ENCODE measurements at regions not wholly inside any gene's neighbourhood (a gene's known extent, or its start where the extent isn't known, plus 50 kb on each side); places are given as distances from the start of the nearest gene placed in this dataset.
A peak's percentile ranks its signal among the peaks of the same experiment; 100 is the strongest.
"Not testable (repeated sequence)": the region's sequence is repeated elsewhere in the genome, so short reads cannot be mapped to it uniquely, and the experiment has no call there.

GRCh38 chr16:21365541-21365940 lies 87.5 kb upstream of the CRYM start:
- intact Hi-C loops (cut with micrococcal nuclease); POLR2A ChIA-PET; H3K9ac ChIP-seq (ENCODE audit: low read length); H3K9me3 ChIP-seq (ENCODE audit: control extremely low read depth in 1 of 3, control insufficient read depth in 2 of 3, insufficient read depth in 1 of 3, low read length in 2 of 3); H3K4me3 ChIP-seq (ENCODE audit: control extremely low read depth in 1 of 5, extremely low read depth in 1 of 5, insufficient read depth in 1 of 5, low read depth in 2 of 5, low read length in 4 of 5); H3K79me2 ChIP-seq (ENCODE audit: control insufficient read depth, insufficient read depth, low read length); H3K27me3 Mint-ChIP-seq; H2AFZ ChIP-seq (ENCODE audit: insufficient read depth, low read depth, low read length, poor library complexity, severe bottlenecking); ATAC-seq (ENCODE audit: low read depth); DNase-seq; H3K36me3 ChIP-seq (replicated peaks in 1 of 2; ENCODE audit: control extremely low read depth in 1 of 2, control insufficient read depth in 1 of 2, extremely low read depth in 1 of 2, insufficient read depth in 2 of 2, low read length in 1 of 2); H4K20me1 ChIP-seq (ENCODE audit: control insufficient read depth, insufficient read depth, low read length, poor library complexity, severe bottlenecking); H3K4me2 ChIP-seq (replicated peaks; ENCODE audit: low read depth, low read length, poor library complexity, severe bottlenecking); CTCF ChIA-PET; H3K9me3 Mint-ChIP-seq (ENCODE audit: insufficient read depth); H3K27me3 ChIP-seq (replicated peaks in 1 of 4; ENCODE audit: control extremely low read depth in 1 of 4, control insufficient read depth in 3 of 4, insufficient read depth in 4 of 4, low read length in 3 of 4); H3K27ac ChIP-seq (ENCODE audit: low read length in 2 of 2): not testable (repeated sequence)
- WGBS (ENCODE audit: insufficient coverage) = no CpG with 5 or more reads among the region's 4 CpGs
- H3K4me1 ChIP-seq (ENCODE audit: control insufficient read depth in 2 of 2, insufficient read depth in 2 of 2, low read length in 2 of 2) = peaks cover 42 to 69% of the 10 kb centered on the region in 2 donors
- Mint-ChIP-seq H3K4me1 (peaks cover 58% of the 10 kb centered on the region), H3K27ac (peak overlapping the region; percentile 76), H3K4me3 (peak overlapping the region; percentile 66)

GRCh38 chr16:21363550-21364223 lies 85.6 kb upstream of the CRYM start:
- H3K27ac Mint-ChIP-seq = peak overlapping the region; percentile 91
- H4K20me1 ChIP-seq (ENCODE audit: control insufficient read depth, insufficient read depth, low read length, poor library complexity, severe bottlenecking); H3K9ac ChIP-seq (ENCODE audit: low read length); intact Hi-C loops (cut with micrococcal nuclease); H3K9me3 Mint-ChIP-seq (ENCODE audit: insufficient read depth); H3K27me3 Mint-ChIP-seq; H3K79me2 ChIP-seq (ENCODE audit: control insufficient read depth, insufficient read depth, low read length); POLR2A ChIA-PET; ATAC-seq (ENCODE audit: low read depth); H3K36me3 ChIP-seq (replicated peaks in 1 of 2; ENCODE audit: control extremely low read depth in 1 of 2, control insufficient read depth in 1 of 2, extremely low read depth in 1 of 2, insufficient read depth in 2 of 2, low read length in 1 of 2); H3K9me3 ChIP-seq (ENCODE audit: control extremely low read depth in 1 of 3, control insufficient read depth in 2 of 3, insufficient read depth in 1 of 3, low read length in 2 of 3); H3K27me3 ChIP-seq (replicated peaks in 1 of 4; ENCODE audit: control extremely low read depth in 1 of 4, control insufficient read depth in 3 of 4, insufficient read depth in 4 of 4, low read length in 3 of 4): not testable (repeated sequence)
- CTCF ChIA-PET = interaction anchor here (1.0 kb wide), 1 partner anchor 63 kb away, joined by 3 read pairs; no protein-coding TSS in a partner anchor
- H3K4me3 Mint-ChIP-seq = peak overlapping the region; percentile 75
- Histone ChIP-seq H3K27ac (ENCODE audit: low read length in 2 of 2) (peak overlapping the region; percentile 48 to 69), H3K4me2 (replicated peaks; ENCODE audit: low read depth, low read length, poor library complexity, severe bottlenecking) (peak overlapping the region; percentile 28), H2AFZ (ENCODE audit: insufficient read depth, low read depth, low read length, poor library complexity, severe bottlenecking) (peak overlapping the region; percentile 42), H3K4me3 (ENCODE audit: control extremely low read depth in 1 of 5, extremely low read depth in 1 of 5, insufficient read depth in 1 of 5, low read depth in 2 of 5, low read length in 4 of 5) (peak overlapping the region in 1 of 5 experiments; percentile 0), H3K4me1 (ENCODE audit: control insufficient read depth in 2 of 2, insufficient read depth in 2 of 2, low read length in 2 of 2) (peaks cover 44 to 73% of the 10 kb centered on the region in 2 donors)
- peak; percentile 70 for DNase-seq
- peaks cover 64% of the 10 kb centered on the region for H3K4me1 Mint-ChIP-seq
- no CpG with 5 or more reads among the region's 10 CpGs for WGBS (ENCODE audit: insufficient coverage)

DNA sequence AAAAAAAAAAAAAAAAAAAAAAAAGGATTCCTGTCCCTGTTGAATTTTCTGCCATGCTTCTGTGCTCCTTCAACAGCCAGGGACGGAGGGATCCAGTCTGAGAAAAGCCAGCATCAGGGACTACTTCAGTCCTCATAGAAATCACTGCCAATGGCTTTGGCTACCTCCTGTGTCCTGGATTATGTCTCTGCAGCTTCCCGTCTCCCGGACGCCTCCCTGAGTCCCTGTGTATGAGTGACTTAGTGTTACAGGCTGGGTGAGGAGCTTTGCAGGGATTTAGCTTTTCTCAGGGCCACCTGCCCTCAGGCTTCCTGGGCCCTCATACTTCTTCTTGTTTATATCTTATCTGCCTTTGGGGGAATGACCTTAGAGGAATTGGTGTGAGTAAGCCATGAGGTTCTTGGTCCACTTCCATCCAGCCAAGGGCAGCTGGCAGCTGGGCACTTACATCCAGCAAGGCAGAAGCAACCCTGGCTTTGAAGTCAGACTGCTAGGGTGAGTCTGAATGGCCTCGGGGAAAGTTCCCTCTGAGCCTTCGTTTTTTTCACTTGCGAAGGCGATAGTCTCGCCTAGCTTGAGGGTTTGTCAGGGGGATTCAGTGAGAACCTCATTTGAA lies 83.6 kb upstream of the CRYM start:
- H3K27me3 Mint-ChIP-seq; H2AFZ ChIP-seq (ENCODE audit: insufficient read depth, low read depth, low read length, poor library complexity, severe bottlenecking); H4K20me1 ChIP-seq (ENCODE audit: control insufficient read depth, insufficient read depth, low read length, poor library complexity, severe bottlenecking); ATAC-seq (ENCODE audit: low read depth); H3K9me3 ChIP-seq (ENCODE audit: control extremely low read depth in 1 of 3, control insufficient read depth in 2 of 3, insufficient read depth in 1 of 3, low read length in 2 of 3); DNase-seq; H3K9ac ChIP-seq (ENCODE audit: low read length); H3K4me2 ChIP-seq (replicated peaks; ENCODE audit: low read depth, low read length, poor library complexity, severe bottlenecking); H3K79me2 ChIP-seq (ENCODE audit: control insufficient read depth, insufficient read depth, low read length); H3K36me3 ChIP-seq (replicated peaks in 1 of 2; ENCODE audit: control extremely low read depth in 1 of 2, control insufficient read depth in 1 of 2, extremely low read depth in 1 of 2, insufficient read depth in 2 of 2, low read length in 1 of 2); CTCF ChIA-PET; H3K9me3 Mint-ChIP-seq (ENCODE audit: insufficient read depth); H3K4me3 ChIP-seq (ENCODE audit: control extremely low read depth in 1 of 5, extremely low read depth in 1 of 5, insufficient read depth in 1 of 5, low read depth in 2 of 5, low read length in 4 of 5); H3K27me3 ChIP-seq (replicated peaks in 1 of 4; ENCODE audit: control extremely low read depth in 1 of 4, control insufficient read depth in 3 of 4, insufficient read depth in 4 of 4, low read length in 3 of 4); H3K27ac ChIP-seq (ENCODE audit: low read length in 2 of 2): not testable (repeated sequence)
- peaks cover 69% of the 10 kb centered on the region for H3K4me1 Mint-ChIP-seq
- WGBS (ENCODE audit: insufficient coverage) = no CpG with 5 or more reads among the region's 9 CpGs
- H3K27ac Mint-ChIP-seq = peak overlapping the region; percentile 86
- peaks cover 47 to 77% of the 10 kb centered on the region in 2 donors for H3K4me1 ChIP-seq (ENCODE audit: control insufficient read depth in 2 of 2, insufficient read depth in 2 of 2, low read length in 2 of 2)
- H3K4me3 Mint-ChIP-seq = peak overlapping the region; percentile 60
- intact Hi-C loops (cut with micrococcal nuclease) = loop anchor here (2.0 kb wide), 1 partner anchor 61 kb away; no protein-coding TSS in a partner anchor
- POLR2A ChIA-PET = interaction anchor here (0.6 kb wide), 1 partner anchor 202 kb away, joined by 4 read pairs; no protein-coding TSS in a partner anchor

- POLR2A ChIA-PET = interaction anchor here (0.7 kb wide), 1 partner anchor 456 kb away, joined by 4 read pairs; no protein-coding TSS in a partner anchor
- DNase-seq; H3K27me3 Mint-ChIP-seq; H2AFZ ChIP-seq (ENCODE audit: insufficient read depth, low read depth, low read length, poor library complexity, severe bottlenecking); H3K79me2 ChIP-seq (ENCODE audit: control insufficient read depth, insufficient read depth, low read length); H3K9ac ChIP-seq (ENCODE audit: low read length); H3K4me3 ChIP-seq (ENCODE audit: control extremely low read depth in 1 of 5, extremely low read depth in 1 of 5, insufficient read depth in 1 of 5, low read depth in 2 of 5, low read length in 4 of 5); H3K4me2 ChIP-seq (replicated peaks; ENCODE audit: low read depth, low read length, poor library complexity, severe bottlenecking); H3K27me3 ChIP-seq (replicated peaks in 1 of 4; ENCODE audit: control extremely low read depth in 1 of 4, control insufficient read depth in 3 of 4, insufficient read depth in 4 of 4, low read length in 3 of 4); H3K9me3 ChIP-seq (ENCODE audit: control extremely low read depth in 1 of 3, control insufficient read depth in 2 of 3, insufficient read depth in 1 of 3, low read length in 2 of 3); ATAC-seq (ENCODE audit: low read depth); H4K20me1 ChIP-seq (ENCODE audit: control insufficient read depth, insufficient read depth, low read length, poor library complexity, severe bottlenecking); CTCF ChIA-PET; H3K9me3 Mint-ChIP-seq (ENCODE audit: insufficient read depth); H3K36me3 ChIP-seq (replicated peaks in 1 of 2; ENCODE audit: control extremely low read depth in 1 of 2, control insufficient read depth in 1 of 2, extremely low read depth in 1 of 2, insufficient read depth in 2 of 2, low read length in 1 of 2): not testable (repeated sequence)
- intact Hi-C loops (cut with micrococcal nuclease) = loop anchor here (2.0 kb wide), 1 partner anchor 60 kb away; no protein-coding TSS in a partner anchor
- WGBS (ENCODE audit: insufficient coverage) = no CpG with 5 or more reads among the region's 3 CpGs
- Histone ChIP-seq H3K4me1 (ENCODE audit: control insufficient read depth in 2 of 2, insufficient read depth in 2 of 2, low read length in 2 of 2) (peaks cover 54 to 80% of the 10 kb centered on the region in 2 donors), H3K27ac (ENCODE audit: low read length in 2 of 2) (peak overlapping the region; percentile 94 to 97)
- Mint-ChIP-seq H3K4me3 (peak overlapping the region; percentile 61), H3K4me1 (peaks cover 75% of the 10 kb centered on the region), H3K27ac (peak overlapping the region; percentile 88)
Observed at GRCh38 chr16:21361045-21361444, 83.0 kb upstream of the CRYM start.
